ENCODE measurements at regions not wholly inside any gene's neighbourhood (a gene's known extent, or its start where the extent isn't known, plus 50 kb on each side); places are given as distances from the start of the nearest gene placed in this dataset.

DNA sequence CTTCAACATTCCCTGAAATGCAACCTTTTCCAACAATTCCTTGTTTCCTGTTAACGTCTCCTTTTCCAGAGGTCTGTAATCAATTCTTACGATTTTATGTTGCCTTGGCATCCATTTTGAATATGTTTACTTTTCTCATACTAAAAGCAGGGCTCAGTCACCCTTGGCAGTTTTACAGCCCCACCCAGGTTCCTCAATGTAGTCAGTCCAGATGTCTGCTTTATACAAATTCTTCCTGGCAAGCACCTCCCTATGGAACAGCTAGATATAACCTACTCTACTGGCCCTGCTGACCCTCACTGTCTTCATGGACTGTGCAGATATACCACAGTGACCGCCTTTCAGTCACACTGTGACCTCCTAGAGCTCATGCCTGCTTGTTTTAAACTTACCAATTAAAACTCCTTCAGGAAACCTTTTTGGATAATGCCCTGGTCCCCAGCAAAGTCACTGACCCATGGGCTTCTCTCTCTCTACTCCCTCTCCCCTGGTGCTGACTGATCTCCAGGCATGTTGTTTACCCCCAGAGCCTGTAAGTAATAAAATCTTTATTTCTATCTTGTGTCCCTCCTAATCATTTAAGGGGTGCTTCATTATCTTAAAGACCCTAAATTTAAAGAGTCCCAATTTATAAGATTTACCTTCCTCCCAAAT lies 147.1 kb upstream of the STEAP1 start (continued):
- TF ChIP-seq RUNX1 (IDR thresholded peaks at IDR 0.05; ENCODE audit: low read depth), result no peak
- TF ChIP-seq, protein P1, sequence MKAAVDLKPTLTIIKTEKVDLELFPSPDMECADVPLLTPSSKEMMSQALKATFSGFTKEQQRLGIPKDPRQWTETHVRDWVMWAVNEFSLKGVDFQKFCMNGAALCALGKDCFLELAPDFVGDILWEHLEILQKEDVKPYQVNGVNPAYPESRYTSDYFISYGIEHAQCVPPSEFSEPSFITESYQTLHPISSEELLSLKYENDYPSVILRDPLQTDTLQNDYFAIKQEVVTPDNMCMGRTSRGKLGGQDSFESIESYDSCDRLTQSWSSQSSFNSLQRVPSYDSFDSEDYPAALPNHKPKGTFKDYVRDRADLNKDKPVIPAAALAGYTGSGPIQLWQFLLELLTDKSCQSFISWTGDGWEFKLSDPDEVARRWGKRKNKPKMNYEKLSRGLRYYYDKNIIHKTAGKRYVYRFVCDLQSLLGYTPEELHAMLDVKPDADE (conservative IDR thresholded peaks at IDR 0.05; ENCODE audit: control insufficient read depth, low read depth, low read length), result no peak
- TF ChIP-seq BRD4 (IDR thresholded peaks at IDR 0.05), result no peak
- no peak for TF ChIP-seq RBM39 (optimal IDR thresholded peaks at IDR 0.05; ENCODE audit: low read depth, low read length)
- no peak for TF ChIP-seq SMARCA4 (IDR thresholded peaks at IDR 0.05)
- no peak for TF ChIP-seq ESRRB (CRISPR knock-in tag; IDR thresholded peaks at IDR 0.05; ENCODE audit: borderline replicate concordance)
- TF ChIP-seq EP400 (IDR thresholded peaks at IDR 0.05), result no peak

DNA sequence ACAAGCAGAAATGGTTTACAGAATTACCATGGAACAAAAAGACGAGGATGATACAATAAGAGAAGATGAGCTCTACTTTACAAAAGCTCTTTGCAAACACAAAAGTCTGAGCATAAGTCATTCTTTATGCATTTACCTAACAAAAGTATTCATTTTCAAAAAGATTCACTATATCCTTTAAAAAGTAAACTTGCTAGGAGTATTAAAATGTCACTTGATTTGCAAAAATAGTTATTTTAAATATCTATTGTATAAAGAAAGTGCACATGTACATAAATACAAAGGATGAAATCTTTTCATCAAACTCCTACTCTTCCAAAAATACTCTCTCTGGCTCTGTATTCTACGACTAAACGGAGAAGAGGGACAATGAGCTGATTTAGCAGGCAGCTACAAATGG lies 146.4 kb upstream of the STEAP1 start:
- in situ Hi-C loops (cut with MboI), result no loop called here
- Histone ChIP-seq H3K36me3 (ENCODE audit: control insufficient read depth, insufficient read depth, low read length) (no peaks in the 10 kb centered on the region), H3K79me2 (ENCODE audit: control insufficient read depth, insufficient read depth, low read length) (no peaks in the 10 kb centered on the region), H3K27ac (ENCODE audit: extremely low read depth, low read depth, low read length) (no peak overlapping the region), H3K4me3 (no peak overlapping the region), H3K27me3 (ENCODE audit: control insufficient read depth in 2 of 2, insufficient read depth in 2 of 2, low read length in 2 of 2) (no peaks in the 10 kb centered on the region), H3K4me2 (ENCODE audit: insufficient read depth, low read length) (no peak overlapping the region), H2AFZ (ENCODE audit: low read depth, low read length) (no peak overlapping the region), H3K9me1 (ENCODE audit: control insufficient read depth, insufficient read depth, low read length) (no peaks in the 10 kb centered on the region), H3K9ac (ENCODE audit: insufficient read depth in 1 of 2, low read depth in 2 of 2, low read length in 2 of 2) (no peak overlapping the region), H3K4me1 (replicated peaks in 1 of 2; ENCODE audit: control insufficient read depth in 2 of 2, insufficient read depth in 2 of 2, low read length in 2 of 2) (no peaks in the 10 kb centered on the region), H3K9me3 (replicated peaks; ENCODE audit: control insufficient read depth, insufficient read depth, low read depth, low read length) (no peaks in the 10 kb centered on the region; the same call in 1 of the 2 replicates), H4K20me1 (replicated peaks; ENCODE audit: control insufficient read depth, insufficient read depth, low read length) (no peaks in the 10 kb centered on the region)
- TF ChIP-seq RBM22 (IDR thresholded peaks at IDR 0.05; ENCODE audit: low read depth, low read length, poor library complexity, severe bottlenecking) (no peak), MYC (IDR thresholded peaks at IDR 0.05; ENCODE audit: low read depth, low read length) (no peak), MYC (CRISPR knock-in tag; IDR thresholded peaks at IDR 0.05; ENCODE audit: borderline replicate concordance, low read depth) (no peak), ZNF561 (CRISPR knock-in tag; conservative IDR thresholded peaks at IDR 0.05) (no peak), CBFA2T3 (IDR thresholded peaks at IDR 0.05) (no peak), ZNF551 (CRISPR knock-in tag; IDR thresholded peaks at IDR 0.05) (no peak), POLR2B (IDR thresholded peaks at IDR 0.05; ENCODE audit: low read depth, partially characterized antibody) (no peak), EGR1 (conservative IDR thresholded peaks at IDR 0.05) (no peak), SIX5 (IDR thresholded peaks at IDR 0.05; ENCODE audit: borderline replicate concordance in 1 of 2, insufficient read depth in 1 of 2, low read depth in 1 of 2, low read length in 2 of 2) (no peak), ZNF174 (CRISPR knock-in tag; IDR thresholded peaks at IDR 0.05) (no peak)
- TF ChIP-seq, protein P2, sequence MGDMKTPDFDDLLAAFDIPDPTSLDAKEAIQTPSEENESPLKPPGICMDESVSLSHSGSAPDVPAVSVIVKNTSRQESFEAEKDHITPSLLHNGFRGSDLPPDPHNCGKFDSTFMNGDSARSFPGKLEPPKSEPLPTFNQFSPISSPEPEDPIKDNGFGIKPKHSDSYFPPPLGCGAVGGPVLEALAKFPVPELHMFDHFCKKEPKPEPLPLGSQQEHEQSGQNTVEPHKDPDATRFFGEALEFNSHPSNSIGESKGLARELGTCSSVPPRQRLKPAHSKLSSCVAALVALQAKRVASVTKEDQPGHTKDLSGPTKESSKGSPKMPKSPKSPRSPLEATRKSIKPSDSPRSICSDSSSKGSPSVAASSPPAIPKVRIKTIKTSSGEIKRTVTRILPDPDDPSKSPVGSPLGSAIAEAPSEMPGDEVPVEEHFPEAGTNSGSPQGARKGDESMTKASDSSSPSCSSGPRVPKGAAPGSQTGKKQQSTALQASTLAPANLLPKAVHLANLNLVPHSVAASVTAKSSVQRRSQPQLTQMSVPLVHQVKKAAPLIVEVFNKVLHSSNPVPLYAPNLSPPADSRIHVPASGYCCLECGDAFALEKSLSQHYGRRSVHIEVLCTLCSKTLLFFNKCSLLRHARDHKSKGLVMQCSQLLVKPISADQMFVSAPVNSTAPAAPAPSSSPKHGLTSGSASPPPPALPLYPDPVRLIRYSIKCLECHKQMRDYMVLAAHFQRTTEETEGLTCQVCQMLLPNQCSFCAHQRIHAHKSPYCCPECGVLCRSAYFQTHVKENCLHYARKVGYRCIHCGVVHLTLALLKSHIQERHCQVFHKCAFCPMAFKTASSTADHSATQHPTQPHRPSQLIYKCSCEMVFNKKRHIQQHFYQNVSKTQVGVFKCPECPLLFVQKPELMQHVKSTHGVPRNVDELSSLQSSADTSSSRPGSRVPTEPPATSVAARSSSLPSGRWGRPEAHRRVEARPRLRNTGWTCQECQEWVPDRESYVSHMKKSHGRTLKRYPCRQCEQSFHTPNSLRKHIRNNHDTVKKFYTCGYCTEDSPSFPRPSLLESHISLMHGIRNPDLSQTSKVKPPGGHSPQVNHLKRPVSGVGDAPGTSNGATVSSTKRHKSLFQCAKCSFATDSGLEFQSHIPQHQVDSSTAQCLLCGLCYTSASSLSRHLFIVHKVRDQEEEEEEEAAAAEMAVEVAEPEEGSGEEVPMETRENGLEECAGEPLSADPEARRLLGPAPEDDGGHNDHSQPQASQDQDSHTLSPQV (IDR thresholded peaks at IDR 0.05), result no peak
- CTCF ChIA-PET (ENCODE audit: low intra/inter-chr PET ratio), result no interaction called here
- DNase-seq (ENCODE audit: extremely low read depth in 1 of 4, low spot score in 3 of 4) (no peak), ATAC-seq (no peak), FAIRE-seq (no peak)
- POLR2A ChIA-PET, result no interaction called here
- intact Hi-C loops (cut with micrococcal nuclease), result no loop called here
- 0% methylated on average over 3 of the region's 3 CpGs for WGBS (ENCODE audit: insufficient coverage, low coverage, missing lambda C conversion rate)
- BruUV-seq (replicated peaks), result no TSS peak

Measured in K562 (cell line).